CD4-positive, alpha-beta T cell treated with Interferon gamma for 1 hour (primary cell): ENCODE measurements at regions not wholly inside any gene's neighbourhood (a gene's known extent, or its start where the extent isn't known, plus 50 kb on each side); places are given as distances from the start of the nearest gene placed in this dataset.

Source experiments
- DNase-seq: peaks from one replicate; pipeline ENCODE4 v3.0.0-alpha.2; 2020

DNA sequence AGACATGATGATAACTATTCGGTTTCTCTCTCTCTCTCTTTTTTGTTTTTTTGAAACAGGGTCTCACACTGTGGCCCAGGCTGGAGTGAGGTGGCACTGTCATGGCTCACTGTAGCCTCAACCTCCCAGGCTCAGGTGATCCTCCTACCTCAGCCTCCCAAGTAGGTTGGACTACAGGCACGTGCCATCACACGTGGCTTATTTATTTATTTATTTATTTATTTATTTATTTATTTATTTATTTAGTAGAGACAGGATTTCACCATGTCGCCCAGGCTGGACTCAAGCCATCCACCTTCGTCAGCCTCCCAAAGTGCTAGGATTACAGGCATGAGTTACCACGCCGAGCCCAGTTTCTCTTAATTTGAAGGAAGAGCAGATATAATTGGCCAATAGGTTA lies 427.9 kb upstream of the JAG1 start:
- DNase-seq: no peak

GRCh38 chr20:11103866-11104265 lies 430.1 kb upstream of the JAG1 start:
- no peak for DNase-seq

DNA sequence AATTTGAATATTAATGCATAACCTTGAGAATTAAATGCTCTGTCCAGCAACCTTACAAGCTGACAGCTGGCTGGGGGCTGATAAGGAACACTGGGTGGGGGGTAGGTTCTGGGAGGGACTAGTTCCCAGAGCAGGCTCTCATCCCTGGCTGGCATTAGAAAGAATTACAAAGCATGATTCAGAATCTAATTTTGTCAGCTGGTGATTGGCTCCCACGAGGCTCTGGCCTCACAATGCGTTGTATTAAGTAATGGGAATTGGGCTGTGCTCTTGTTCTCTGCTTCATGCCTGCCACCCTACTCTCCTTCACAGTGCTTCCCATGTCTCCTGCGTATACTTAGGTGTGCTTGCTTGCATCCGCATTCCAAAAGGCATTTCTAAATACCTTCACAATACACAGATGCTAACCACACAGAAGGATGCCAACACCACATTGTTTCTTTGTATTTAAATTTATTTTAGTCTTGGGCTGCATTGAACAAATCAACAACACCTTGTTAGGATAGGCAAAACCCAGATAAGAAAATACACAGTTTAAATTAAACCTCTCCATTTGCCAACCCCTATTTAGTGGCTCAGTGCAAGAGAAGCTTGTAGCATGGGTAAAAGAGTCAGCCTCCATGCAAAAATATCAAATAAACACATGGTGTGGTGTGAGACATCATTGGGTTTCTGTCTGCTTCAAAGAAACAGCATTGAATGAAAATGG lies 434.5 kb upstream of the JAG1 start:
- no peak for DNase-seq

GRCh38 chr20:11110535-11110934 lies 436.7 kb upstream of the JAG1 start:
- no peak for DNase-seq

DNA sequence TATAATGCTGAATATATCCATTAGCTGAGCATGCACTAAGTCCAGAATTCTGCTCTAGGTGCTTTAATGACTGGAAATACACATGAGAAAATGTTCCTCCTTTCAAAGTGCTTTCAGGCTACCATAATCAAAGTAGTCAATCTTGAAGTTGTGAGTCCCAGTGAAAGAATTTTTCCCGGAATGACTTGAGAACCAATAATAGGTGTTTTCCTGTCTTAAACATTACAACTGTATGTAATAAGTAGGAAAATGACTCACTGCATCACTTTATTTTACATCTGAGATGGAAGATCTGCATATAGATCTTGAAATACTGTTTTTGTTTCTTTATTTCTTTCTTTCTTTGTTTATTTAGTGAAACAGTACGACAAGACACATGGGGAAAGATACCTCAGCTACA lies 437.4 kb upstream of the JAG1 start:
- DNase-seq: no peak

DNA sequence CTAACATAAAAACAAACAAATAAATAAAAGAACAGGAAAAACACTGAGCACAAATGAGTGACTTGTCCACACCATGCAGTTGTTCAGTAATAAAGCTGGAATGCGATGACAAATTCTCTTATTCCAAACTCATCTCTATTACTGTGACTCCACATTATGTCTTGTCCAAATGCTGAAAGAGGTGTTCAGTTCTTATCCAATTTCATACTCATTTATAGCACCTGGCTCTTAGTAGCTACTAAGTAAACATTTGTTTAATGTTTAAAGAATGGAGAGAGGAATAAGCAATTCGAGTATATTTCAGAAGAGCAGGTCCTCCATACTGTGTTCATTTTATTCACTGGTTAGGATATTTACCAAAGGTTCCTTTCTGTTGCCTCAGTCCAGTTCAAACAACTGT lies 439.0 kb upstream of the JAG1 start:
- no peak for DNase-seq

GRCh38 chr20:11114382-11114781 lies 440.6 kb upstream of the JAG1 start:
- no peak for DNase-seq

GRCh38 chr20:11117808-11118528 lies 444.2 kb upstream of the JAG1 start:
- DNase-seq: no peak

DNA sequence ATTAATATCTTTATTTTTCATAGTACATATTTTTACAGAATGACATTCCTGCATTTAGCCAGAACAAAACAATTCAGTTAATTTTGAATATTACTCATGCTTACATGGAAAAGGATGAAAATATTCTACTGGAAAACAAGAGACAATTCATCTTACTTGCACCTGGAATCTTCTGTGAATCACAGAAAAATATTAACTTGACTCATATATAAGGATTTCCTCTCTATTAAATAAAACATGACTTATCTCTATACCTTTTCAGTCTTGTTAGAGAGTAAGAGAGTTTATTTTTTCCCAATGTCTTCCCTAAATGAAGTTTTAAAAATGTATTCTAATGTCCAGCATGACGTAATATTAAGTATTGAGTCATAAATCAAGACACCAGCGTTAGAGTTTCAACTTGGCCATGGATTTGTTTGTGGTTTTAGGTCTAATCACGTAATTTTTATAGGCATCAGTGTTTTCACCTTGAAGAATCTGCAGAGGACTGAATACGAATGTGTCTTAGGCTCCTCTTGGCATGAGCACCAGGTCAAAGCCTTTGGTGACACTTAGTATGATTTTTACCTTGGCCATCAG lies 445.1 kb upstream of the JAG1 start:
- DNase-seq: no peak

DNA sequence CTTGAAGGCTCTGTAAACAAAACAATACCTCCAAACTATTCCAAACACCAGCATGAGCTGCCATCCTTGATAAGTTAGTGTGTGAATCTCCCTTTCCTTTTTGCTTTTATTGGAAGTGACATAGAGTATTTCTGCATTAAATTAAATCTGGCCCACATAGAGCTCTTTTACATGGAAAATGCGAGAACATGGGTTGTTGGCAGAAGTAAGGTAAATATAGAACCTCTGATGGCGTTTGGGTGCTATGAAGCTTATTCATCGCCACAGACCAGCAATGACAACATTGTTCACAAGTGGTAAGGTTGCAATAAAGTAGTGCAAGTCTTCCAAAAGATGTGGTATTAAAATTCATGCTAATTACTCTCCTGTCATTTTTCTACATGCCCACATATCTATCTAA lies 445.8 kb upstream of the JAG1 start:
- no peak for DNase-seq

- DNase-seq: no peak
These were observed 446.6 kb upstream of the JAG1 start for GRCh38 chr20:11120431-11120830.

- no peak for DNase-seq
These were observed 451.2 kb upstream of the JAG1 start for GRCh38 chr20:11124849-11125505.

DNA sequence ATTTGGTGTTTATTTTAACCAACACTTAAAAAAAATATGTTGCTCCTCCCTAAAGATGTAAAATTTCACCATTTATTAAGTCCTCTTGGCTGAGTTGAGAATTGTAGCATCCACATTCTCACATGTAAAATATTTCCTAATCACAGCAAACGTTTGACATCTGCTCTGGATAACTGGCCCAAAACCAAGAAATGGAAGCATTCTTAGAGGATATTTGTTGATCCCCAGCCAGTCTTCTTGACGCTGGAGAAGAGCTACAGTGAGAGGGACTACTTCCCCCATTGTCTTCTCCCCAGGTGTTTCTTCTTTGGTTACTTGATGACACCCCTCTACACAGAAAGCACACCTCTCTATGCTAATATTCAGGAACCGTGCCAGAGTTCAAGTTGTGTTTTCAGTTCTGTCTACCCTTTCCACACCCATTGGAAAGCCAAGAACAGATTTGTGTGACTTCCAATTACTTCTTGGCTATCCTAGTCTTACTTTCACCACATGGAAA lies 454.5 kb upstream of the JAG1 start:
- DNase-seq: no peak

DNA sequence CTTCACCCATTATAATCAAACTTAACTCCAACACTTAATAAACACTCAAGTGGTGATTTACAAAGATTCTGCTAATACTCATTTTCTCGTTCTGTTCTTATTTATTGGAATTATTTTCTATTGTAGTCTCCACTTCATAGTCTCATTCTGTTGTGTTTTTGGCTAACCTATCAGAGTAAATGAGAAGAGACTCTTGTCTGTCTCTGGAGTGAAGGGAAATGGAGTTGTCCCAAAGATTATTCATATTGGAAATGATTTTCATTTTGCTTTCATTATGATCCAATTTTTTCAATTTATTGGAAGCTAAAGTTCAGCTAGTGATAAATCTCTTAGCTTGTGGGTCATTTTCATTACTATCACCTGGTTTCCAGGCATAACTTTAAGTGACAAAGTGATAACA lies 454.9 kb upstream of the JAG1 start:
- DNase-seq: no peak

GRCh38 chr20:11130554-11131166 lies 456.9 kb upstream of the JAG1 start:
- DNase-seq: no peak

- no peak for DNase-seq
These were observed 459.1 kb upstream of the JAG1 start for GRCh38 chr20:11132819-11133415.

- DNase-seq: no peak
These were observed 462.9 kb upstream of the JAG1 start for GRCh38 chr20:11136691-11137090.

GRCh38 chr20:11137688-11138087 lies 463.9 kb upstream of the JAG1 start:
- no peak for DNase-seq

DNA sequence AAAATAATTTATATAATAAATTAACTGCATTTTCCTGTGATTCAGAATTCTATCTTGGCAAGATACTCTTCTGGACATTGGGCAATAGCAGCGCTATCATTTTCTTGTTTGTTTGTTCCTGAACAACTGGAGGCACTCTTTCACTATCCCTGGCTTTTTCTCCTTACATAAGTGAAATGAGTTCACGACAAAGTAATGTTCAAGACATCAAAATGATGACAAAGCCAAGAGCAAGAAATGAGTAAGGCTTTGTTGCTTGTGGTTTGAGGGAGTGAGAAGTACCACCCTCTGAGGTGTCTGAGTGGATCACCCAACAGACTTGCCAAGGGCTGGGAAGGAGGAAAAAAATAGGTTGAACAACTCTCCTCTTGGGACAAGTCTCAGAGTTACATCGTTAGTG lies 466.6 kb upstream of the JAG1 start:
- no peak for DNase-seq

- DNase-seq: no peak
These were observed 469.7 kb upstream of the JAG1 start for GRCh38 chr20:11143481-11143880.

GRCh38 chr20:11144114-11144950 lies 470.5 kb upstream of the JAG1 start:
- no peak for DNase-seq

GRCh38 chr20:11145616-11146015 lies 471.8 kb upstream of the JAG1 start:
- DNase-seq: no peak
